Skeletal muscle tissue (tissue), 3 donors: ENCODE measurements at regions not wholly inside any gene's neighbourhood (a gene's known extent, or its start where the extent isn't known, plus 50 kb on each side); places are given as distances from the start of the nearest gene placed in this dataset.

Experiments
- H3K27ac ChIP-seq: one replicate; pipeline ENCODE4 v1.7.0; 2013; ENCODE audit warnings: mild to moderate bottlenecking, low read depth, low read length, inconsistent platforms
- H3K27me3 ChIP-seq, 3 donors: one replicate each; pipeline ENCODE4 v1.7.0; 2013; ENCODE audit warnings: low read length in 3 of 3; ENCODE audit not compliant: control insufficient read depth in 3 of 3, insufficient read depth in 3 of 3
- H3K36me3 ChIP-seq, 3 donors: one replicate each; pipeline ENCODE4 v1.7.0; 2013; ENCODE audit warnings: low read length in 3 of 3; ENCODE audit not compliant: control insufficient read depth in 3 of 3, insufficient read depth in 3 of 3
- H3K4me1 ChIP-seq, 3 donors: one replicate each; pipeline ENCODE4 v1.7.0; 2013; ENCODE audit warnings: low read length in 3 of 3, mild to moderate bottlenecking in 3 of 3; ENCODE audit not compliant: control insufficient read depth in 3 of 3, insufficient read depth in 3 of 3
- H3K4me3 ChIP-seq, 3 donors: one replicate each; pipeline ENCODE4 v1.7.0; 2013; ENCODE audit warnings: low read length in 3 of 3
- H3K9ac ChIP-seq, 3 donors: one replicate each; pipeline ENCODE4 v1.7.0; 2013; ENCODE audit warnings: low read length in 3 of 3, mild to moderate bottlenecking in 3 of 3, moderate library complexity in 2 of 3, low read depth in 1 of 3
- H3K9me3 ChIP-seq, 3 donors: one replicate each; pipeline ENCODE4 v1.7.0; 2013; ENCODE audit warnings: low read length in 3 of 3; ENCODE audit not compliant: control insufficient read depth in 3 of 3
- donor health status: Osteomylitis.

GRCh38 chr11:119782006-119782738, 53.2 kb upstream of the NECTIN1 start:
- Histone ChIP-seq H3K4me3 (no peak overlapping the region), H3K9ac (no peak overlapping the region), H3K36me3 (no peaks in the 10 kb centered on the region), H3K9me3 (peaks cover 0 to 6% (median 0%) of the 10 kb centered on the region in 3 donors), H3K27me3 (peaks cover 7 to 19% (median 16%) of the 10 kb centered on the region in 3 donors), H3K27ac (no peak overlapping the region), H3K4me1 (peaks cover 0 to 13% (median 10%) of the 10 kb centered on the region in 3 donors)

DNA sequence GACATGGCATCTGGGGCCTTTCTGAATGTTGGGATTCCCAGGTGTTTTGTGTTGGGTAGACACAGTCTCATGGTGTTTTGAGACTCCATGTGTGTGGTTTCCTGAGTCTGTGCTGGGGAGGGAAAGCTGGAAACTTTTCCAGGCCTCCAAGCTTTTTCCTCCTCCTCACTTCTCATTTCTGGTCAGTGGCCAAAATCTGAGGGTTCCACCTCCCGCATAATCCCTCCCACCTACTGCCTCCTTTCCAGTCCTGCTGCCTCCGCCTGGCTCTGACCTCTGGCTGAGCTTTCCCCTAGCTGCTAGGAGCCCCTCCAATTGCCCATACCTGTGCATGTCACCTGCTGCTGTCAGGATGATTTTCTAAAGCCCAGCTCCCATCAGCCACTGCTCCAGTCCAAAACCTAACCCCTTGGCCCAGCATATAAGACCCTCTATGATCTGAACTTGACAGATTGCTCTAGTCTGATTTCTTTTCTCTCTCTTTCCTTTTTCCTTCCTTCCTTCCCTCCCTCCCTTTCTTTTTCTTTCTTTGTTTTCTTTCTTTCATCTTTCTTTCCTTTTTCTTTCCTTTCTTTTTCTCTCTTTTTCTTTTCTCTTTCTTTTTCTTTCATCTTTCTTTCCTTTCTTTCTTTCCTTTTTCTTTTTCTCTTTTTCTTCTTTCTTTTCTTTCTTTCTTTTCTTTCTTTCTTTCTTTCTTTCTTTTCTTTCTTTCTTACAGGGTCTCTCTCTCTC, 51.4 kb upstream of the NECTIN1 start:
- no peaks in the 10 kb centered on the region for H3K36me3 ChIP-seq
- H3K4me1 ChIP-seq: peaks cover 0 to 13% (median 10%) of the 10 kb centered on the region in 3 donors
- peaks cover 15 to 22% (median 21%) of the 10 kb centered on the region in 3 donors for H3K27me3 ChIP-seq
- H3K4me3 ChIP-seq: no peak overlapping the region
- no peak overlapping the region for H3K27ac ChIP-seq
- H3K9me3 ChIP-seq: peaks cover 0 to 6% (median 0%) of the 10 kb centered on the region in 3 donors
- no peak overlapping the region for H3K9ac ChIP-seq

DNA sequence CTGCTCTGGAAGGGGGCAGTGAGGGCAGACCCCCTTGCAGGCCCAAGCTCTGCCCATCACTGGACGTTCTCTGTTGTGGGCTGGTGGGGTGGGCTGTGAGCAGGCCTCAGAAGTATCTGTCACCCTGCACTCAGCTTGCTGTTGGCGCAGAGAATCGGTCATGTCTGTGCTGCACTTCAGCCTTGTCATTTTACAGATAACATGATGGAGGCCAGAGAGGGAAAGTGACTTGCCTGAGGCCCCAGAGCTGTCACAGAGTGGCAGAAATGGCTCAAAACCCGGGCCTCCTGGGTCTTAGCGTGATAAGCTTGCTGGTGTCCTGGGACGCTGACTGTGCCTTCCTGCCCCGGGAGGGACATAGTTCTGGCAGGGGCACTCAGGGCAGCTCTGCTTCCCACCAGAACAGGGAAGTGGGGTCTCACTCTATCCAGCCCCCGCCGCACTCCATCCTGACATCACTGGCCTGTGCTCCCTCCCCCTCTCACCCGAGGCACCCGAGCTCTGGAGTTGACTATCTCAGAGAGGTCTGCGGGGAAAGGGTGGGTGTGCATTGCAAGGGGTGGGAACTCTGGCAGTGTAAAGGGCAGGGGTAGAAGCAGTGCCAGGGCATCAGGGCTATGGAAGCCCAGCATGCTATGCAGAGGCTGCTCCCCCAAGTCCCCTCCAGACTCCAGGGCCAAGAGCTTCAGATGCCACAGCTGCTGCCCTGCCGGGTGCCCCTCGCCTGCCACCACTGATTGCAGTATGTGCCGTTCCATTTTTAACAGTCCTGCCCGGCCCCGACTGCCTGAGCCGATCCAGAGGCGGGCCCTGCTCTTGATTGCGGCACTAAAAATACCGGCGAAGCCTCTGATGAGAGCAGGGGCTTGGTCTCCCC, 50.4 kb upstream of the NECTIN1 start:
- Histone ChIP-seq H3K9me3 (peaks cover 0 to 6% (median 0%) of the 10 kb centered on the region in 3 donors), H3K27ac (no peak overlapping the region), H3K36me3 (no peaks in the 10 kb centered on the region), H3K4me3 (no peak overlapping the region), H3K27me3 (peaks cover 18 to 22% (median 21%) of the 10 kb centered on the region in 3 donors), H3K9ac (no peak overlapping the region), H3K4me1 (peaks cover 0 to 13% (median 10%) of the 10 kb centered on the region in 3 donors)
